NCI-H146 treated with DMSO at 0.1 percent for 48 hours (cell line): ENCODE measurements at regions not wholly inside any gene's neighbourhood (a gene's known extent, or its start where the extent isn't known, plus 50 kb on each side); places are given as distances from the start of the nearest gene placed in this dataset.
"Not testable (repeated sequence)": the region's sequence is repeated elsewhere in the genome, so short reads cannot be mapped to it uniquely, and the experiment has no call there.

ENCODE experiments used
- DNase-seq: peaks from one replicate; lab custom pipeline; 2025; ENCODE audit not compliant: unreplicated experiment; lab: John Stamatoyannopoulos, UW

DNA sequence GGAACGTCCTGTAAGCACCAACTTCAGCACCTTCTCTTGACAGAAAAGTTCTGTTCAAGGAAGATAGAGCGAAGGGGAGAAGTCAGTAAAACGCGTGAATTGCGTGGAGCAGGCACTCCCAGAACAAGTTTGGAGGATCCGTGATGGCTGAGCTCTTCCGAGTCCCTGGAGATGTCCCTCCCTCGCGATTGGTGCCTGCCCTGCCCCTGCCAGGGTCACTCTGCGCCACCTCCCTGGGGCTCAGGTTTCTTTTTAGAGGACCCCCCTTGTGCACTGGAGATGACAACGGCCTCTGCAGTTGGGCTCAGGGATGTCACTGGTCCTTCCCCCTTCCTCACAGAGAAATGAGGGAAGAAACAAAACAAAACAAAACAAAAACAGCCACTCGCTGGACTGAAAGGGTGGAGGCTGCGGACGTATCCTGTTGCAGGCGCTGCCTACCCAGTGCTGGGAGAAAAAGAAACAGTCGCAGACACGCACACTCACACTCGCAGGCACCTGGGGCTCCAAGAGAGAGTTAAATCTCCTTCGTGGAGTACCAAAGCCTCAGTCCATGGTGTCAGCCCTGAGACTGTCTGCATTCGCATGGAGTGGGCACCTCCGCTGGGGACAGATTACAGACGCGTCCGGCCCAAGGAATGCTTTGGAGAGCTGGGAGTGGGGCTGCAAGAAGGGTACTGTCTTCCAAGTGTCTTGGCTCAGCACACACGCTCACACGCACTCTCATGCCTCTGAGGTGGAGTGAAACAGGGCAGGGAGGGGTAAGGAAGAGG, 512.7 kb downstream of the SLCO4C1 start:
- peak; percentile 16 for DNase-seq

DNA sequence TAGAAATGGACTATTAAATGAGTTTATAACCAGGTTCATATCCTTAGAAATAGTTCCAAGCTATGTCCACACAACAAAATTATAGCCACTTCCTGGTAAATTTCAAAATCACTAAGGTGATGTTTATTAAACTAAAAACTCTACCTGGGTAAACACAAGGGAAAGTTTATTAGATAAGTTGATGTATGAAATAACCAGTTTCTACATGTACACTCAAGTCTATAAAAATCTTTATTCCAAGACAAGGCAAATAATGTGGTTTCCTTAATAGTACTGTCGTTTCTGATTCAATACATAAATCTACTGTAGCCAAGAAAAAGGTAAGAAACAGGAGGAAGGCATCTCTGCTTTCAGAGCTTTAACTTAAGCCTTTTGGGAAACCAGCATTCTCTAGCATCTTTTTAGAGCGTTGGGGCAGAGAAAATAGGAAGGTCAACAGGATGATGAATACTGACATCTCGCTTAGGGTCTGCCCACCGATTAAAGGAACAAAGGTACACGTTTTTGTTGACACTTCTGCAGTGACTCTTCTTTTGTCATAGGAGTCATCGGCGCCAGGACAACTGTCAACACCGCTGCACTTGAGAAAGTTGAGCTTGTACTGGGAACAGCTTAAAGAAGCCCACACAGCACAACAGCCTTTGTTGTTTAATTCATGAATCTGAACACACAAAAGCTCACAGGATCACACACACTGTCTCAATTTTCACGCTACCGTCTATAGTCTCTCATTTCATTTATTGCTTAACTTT, 513.6 kb downstream of the SLCO4C1 start:
- DNase-seq, result peak; percentile 33

DNA sequence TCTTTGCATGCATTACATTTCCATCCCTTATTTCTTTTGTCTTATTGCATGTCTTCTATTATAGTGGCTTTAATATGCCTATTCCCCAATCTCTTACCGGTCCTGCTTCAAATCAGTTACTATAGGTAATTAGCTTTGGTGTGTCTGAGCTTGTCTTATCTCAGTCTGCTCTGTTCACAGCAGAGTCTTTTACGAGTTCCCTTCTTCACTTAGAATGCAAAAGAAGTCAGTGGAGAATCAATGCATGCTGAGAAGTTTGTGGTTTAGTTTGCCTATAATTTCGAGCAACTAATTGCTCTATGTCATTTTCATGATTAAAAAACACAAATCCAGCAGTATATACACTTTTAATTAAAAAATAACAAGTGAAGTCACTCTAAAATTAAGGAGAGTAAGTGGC, 545.0 kb downstream of the SLCO4C1 start:
- no peak for DNase-seq

DNA sequence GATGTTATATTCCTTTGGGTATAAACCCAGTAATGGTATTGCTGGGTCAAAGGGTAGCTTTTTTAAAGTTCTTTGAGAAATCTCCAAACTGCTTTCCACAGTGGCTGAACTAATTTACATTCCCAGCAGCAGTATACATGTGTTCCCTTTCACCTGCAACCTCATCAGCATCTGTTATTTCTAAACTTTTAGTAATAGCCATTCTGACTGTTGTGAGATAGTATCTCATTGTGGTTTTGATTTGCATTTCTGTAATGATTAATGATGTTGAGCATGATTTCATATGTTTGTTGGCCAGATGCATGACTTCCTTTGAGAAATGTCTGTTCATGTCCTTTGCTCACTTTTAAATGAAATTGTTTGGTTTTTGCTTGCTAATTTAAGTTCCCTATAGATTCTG, 553.1 kb downstream of the SLCO4C1 start:
- not testable (repeated sequence) for DNase-seq

- no peak for DNase-seq
These were observed 567.2 kb downstream of the SLCO4C1 start for GRCh38 chr5:101728933-101729332.

DNA sequence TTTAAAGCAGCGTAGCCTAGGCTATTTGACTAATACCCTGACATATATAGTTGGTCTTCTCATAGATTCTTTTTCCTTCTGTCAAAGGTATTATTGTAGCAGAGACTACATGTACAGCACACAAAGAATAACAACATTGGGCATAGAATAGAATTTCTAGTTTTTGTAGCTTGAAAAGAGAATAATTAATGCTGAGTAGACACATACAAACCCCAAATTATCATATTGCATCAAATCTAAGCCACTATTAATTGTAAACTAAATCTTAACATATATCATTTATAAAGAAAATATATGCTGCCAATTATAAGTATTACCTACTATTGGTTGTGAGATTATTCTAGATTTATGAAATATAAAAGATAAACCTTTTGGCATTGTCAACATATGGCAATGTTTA, 574.5 kb downstream of the SLCO4C1 start:
- DNase-seq, result no peak

GRCh38 chr5:101720033-101720432, 576.1 kb downstream of the SLCO4C1 start:
- no peak for DNase-seq

GRCh38 chr5:101717721-101718120, 578.4 kb downstream of the SLCO4C1 start:
- DNase-seq, result no peak

GRCh38 chr5:101716941-101717340, 579.1 kb downstream of the SLCO4C1 start:
- DNase-seq, result no peak

DNA sequence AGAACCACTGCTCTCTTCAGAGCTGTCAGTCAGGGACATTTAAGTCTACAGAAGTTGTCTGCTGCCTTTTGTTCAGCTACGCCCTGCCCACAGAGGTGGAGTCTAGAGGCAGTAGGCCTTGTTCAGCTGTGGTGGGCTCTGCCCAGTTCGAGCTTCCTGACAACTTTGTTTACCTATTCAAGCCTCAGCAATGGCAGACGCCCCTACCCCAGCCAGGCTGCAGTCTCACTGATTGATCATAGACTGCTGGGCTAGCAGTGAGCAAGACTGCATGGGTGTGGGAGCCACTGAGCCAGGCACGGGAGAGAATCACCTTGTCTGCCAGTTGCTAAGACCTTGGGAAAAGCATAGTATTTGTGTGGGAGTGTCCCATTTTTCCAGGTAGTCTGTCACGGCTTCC, 580.3 kb downstream of the SLCO4C1 start:
- not testable (repeated sequence) for DNase-seq

DNA sequence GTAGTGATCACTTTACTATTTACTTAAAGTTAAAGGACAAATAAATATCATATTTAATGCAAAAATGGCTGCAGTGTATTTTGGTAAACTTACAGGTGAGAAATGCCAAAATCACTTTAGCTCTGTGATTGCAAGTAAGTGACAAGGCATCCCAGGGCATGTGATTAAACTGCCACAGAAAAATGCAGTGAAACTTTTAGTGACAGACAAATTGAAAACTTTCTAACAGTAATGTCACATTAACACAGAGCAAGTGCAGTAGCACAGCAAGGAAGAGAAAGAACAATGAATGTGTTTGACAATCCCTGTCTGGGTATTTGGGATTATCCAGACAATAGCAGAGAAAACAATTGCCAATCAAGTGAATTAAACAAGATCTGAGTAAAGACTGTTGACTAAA, 606.8 kb downstream of the SLCO4C1 start:
- DNase-seq, result no peak

DNA sequence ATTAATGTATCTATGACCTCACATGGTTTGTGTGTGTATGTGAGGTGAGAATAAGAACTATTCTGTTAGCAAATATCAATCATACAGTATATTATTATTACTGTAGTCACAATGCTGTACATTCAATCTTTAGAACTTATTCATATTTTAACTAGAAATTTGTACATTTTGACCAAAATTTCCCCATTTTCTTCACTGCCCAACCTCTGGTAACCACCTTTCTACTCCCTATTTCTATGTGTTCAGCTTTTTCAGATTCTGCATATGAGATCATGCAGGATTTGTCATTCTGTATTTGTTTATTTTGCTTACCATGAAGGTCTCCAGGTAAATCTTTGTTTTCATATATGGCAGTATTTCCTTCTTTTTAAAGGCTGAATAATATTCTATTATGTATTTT, 607.9 kb downstream of the SLCO4C1 start:
- DNase-seq, result no peak

DNA sequence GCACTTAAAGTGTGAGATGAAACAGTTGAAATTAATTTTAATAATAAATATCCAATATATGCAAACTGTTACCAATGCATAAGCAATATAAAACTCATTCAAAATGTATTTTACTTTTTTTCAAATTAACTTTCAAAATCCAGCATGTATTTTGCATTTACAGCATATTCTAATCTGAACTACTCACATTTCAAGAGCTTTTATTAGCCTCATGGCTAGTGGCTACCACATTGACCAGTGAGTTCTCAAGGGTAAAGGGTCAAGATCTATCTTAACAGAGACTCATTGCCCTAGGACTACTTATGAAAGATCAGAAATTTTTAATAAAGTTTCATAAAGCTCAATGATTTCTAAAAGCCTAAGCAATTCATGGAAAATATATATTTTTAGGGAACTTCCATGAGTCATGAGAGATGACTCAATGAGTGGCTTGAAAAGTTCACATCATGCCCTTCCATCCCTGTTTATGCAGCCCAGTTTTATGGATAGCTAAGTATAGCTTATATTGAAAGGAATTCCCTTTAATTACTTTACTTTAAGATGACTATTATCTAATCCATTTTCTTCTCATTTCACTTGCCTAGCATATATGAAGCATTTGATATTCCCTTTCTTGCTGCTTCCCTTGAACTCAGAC, 608.6 kb downstream of the SLCO4C1 start:
- DNase-seq, result no peak

GRCh38 chr5:101686536-101687157, 609.4 kb downstream of the SLCO4C1 start:
- no peak for DNase-seq

- no peak for DNase-seq
These were observed 616.3 kb downstream of the SLCO4C1 start for GRCh38 chr5:101679816-101680215.

DNA sequence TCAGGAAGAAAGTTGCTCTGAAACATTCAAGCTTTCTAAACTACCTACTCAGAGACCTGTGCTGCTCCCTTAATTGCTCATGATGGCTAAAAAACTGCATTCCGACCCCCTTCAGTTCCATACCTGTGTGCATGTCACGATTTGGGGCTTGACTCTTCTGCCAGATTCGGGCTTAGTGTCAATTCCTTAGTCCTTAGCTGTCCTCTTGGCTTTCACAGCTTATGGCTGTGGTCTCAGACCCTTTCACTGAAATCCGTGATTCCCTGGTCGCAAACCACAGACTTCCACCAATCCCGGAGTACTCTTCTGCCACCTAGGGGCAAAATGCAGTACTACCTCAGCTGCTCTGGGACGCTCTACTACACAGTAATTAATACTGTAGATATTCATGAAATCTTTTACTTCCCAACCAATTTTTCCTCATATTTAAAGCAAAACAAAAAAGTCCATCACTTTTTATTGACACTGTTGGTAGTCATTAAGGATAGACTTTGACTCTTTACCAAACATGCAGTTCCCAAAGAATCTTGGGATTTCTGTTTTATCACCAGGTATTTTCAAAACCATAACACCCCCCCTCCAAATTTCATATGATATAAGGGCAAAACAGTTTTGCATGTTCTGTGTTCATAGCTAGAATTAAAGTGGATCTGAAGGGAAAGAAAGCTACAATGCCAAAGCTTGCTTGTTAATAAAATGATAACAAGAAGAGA, 617.4 kb downstream of the SLCO4C1 start:
- DNase-seq, result peak; percentile 44

- DNase-seq, result peak; percentile 5
These were observed 618.1 kb downstream of the SLCO4C1 start for GRCh38 chr5:101677961-101678360.

DNA sequence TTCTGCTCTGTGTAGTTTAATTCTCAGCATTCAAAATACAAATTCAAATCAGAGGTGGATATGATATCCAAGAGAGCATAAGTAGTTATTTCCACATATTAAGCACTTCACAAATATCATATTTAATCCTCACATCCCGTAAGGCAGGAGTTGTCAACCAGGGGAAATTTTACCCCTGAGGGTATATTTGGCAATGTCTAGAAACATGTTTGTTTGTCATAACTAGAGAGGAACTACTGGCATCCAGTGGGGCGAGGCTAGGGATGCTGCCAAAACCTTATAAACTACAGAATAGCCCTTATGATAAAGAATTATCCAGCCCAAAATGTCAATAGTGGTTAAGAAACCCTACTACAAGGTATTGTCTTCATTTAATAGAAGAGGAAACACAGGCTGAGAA, 619.4 kb downstream of the SLCO4C1 start:
- no peak for DNase-seq

GRCh38 chr5:101675510-101676219, 620.4 kb downstream of the SLCO4C1 start:
- peak; percentile 53 for DNase-seq

GRCh38 chr5:101673120-101673519, 623.0 kb downstream of the SLCO4C1 start:
- DNase-seq, result no peak
